PC-3 (cell line): ENCODE measurements at regions not wholly inside any gene's neighbourhood (a gene's known extent, or its start where the extent isn't known, plus 50 kb on each side); places are given as distances from the start of the nearest gene placed in this dataset.

Experiments
- CTCF ChIP-seq: fragments of 300-600 bp; sonication (generic); conservative IDR thresholded peaks from 2 replicates; pipeline ENCODE4 v1.5.1; 2017; ENCODE audit warnings: antibody characterized with exemption, low read depth, mild to moderate bottlenecking, low read length
- EZH2 ChIP-seq: fragments of 300-600 bp; sonication (generic); IDR thresholded peaks from one replicate; pipeline ENCODE4 v1.6.1; 2017; ENCODE audit warnings: antibody characterized with exemption, mild to moderate bottlenecking, low read length; ENCODE audit not compliant: unreplicated experiment

GRCh38 chr7:9201928-9202327 is 768.5 kb downstream of the NXPH1 start:
- TF ChIP-seq CTCF, result no peak
- TF ChIP-seq EZH2, result no peak
